ENCODE measurements at regions not wholly inside any gene's neighbourhood (a gene's known extent, or its start where the extent isn't known, plus 50 kb on each side); places are given as distances from the start of the nearest gene placed in this dataset.
A peak's percentile ranks its signal among the peaks of the same experiment; 100 is the strongest.

- intact Hi-C loops (cut with DNase I), result no loop called here
- no peak for DNase-seq
These were observed 253.6 kb upstream of the NPVF start for GRCh38 chr7:25481891-25482290.

GRCh38 chr7:25482631-25483030, 254.3 kb upstream of the NPVF start:
- intact Hi-C loops (cut with DNase I), result no loop called here
- DNase-seq, result no peak

GRCh38 chr7:25485026-25485425, 256.7 kb upstream of the NPVF start:
- DNase-seq, result no peak
- intact Hi-C loops (cut with DNase I), result no loop called here

- DNase-seq, result no peak
- intact Hi-C loops (cut with DNase I), result no loop called here
These were observed 258.4 kb upstream of the NPVF start for GRCh38 chr7:25486656-25487055.

- DNase-seq, result no peak
- intact Hi-C loops (cut with DNase I), result no loop called here
These were observed 265.6 kb upstream of the NPVF start for GRCh38 chr7:25493805-25494366.

GRCh38 chr7:25494896-25495295, 266.6 kb upstream of the NPVF start:
- no peak for DNase-seq
- intact Hi-C loops (cut with DNase I), result no loop called here

- intact Hi-C loops (cut with DNase I), result no loop called here
- no peak for DNase-seq
These were observed 267.3 kb upstream of the NPVF start for GRCh38 chr7:25495342-25496250.

- intact Hi-C loops (cut with DNase I), result no loop called here
- peak in 7 of 42 donors; percentile 3 to 44 (median 5) for DNase-seq
These were observed 268.4 kb upstream of the NPVF start for GRCh38 chr7:25496476-25497368.

GRCh38 chr7:25500393-25500921, 272.2 kb upstream of the NPVF start:
- no peak for DNase-seq
- intact Hi-C loops (cut with DNase I), result no loop called here

GRCh38 chr7:25503306-25503705, 275.0 kb upstream of the NPVF start:
- DNase-seq, result no peak
- intact Hi-C loops (cut with DNase I), result no loop called here

GRCh38 chr7:25512061-25512687, 283.9 kb upstream of the NPVF start:
- no peak for DNase-seq

GRCh38 chr7:25515633-25516275, 287.5 kb upstream of the NPVF start:
- no peak for DNase-seq
- intact Hi-C loops (cut with DNase I), result no loop called here

More at GRCh38 chr7:25512061-25512687, 283.9 kb upstream of the NPVF start:
- intact Hi-C loops (cut with DNase I), result no loop called here

- no peak for DNase-seq
- intact Hi-C loops (cut with DNase I), result no loop called here
These were observed 289.6 kb upstream of the NPVF start for GRCh38 chr7:25517906-25518305.

GRCh38 chr7:25520017-25520416, 291.7 kb upstream of the NPVF start:
- DNase-seq, result no peak
- intact Hi-C loops (cut with DNase I), result no loop called here

- intact Hi-C loops (cut with DNase I), result no loop called here
- DNase-seq, result no peak
These were observed 292.2 kb upstream of the NPVF start for GRCh38 chr7:25520516-25520915.

- no peak for DNase-seq
- intact Hi-C loops (cut with DNase I), result no loop called here
These were observed 292.9 kb upstream of the NPVF start for GRCh38 chr7:25521236-25521635.

GRCh38 chr7:25522727-25523126, 294.4 kb upstream of the NPVF start:
- intact Hi-C loops (cut with DNase I), result no loop called here
- DNase-seq, result no peak

- intact Hi-C loops (cut with DNase I), result no loop called here
- no peak for DNase-seq
These were observed 299.4 kb upstream of the NPVF start for GRCh38 chr7:25527665-25528170.
